ENCODE measurements at regions not wholly inside any gene's neighbourhood (a gene's known extent, or its start where the extent isn't known, plus 50 kb on each side); places are given as distances from the start of the nearest gene placed in this dataset.

DNA sequence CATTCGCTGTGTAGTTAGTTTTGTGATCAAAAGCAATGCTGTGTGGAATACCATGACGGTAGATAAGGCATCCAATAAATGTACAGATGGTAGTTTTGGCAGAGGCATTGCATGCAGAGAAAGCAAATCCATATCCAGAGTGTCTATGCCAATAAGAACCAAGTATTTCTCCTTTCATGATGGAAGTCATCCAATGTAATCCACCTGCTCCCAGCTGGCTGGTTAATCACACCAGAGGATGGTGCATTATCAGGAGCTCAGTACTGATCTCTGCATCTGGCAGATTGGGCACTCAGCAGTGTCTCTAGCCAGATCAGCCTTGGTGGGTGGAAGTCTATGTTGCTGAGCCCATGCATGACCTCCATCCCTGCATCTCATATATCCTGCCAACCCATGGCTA is 677.7 kb upstream of the NECTIN3 start:
- TF ChIP-seq GATA3 (IDR thresholded peaks at IDR 0.05; ENCODE audit: low read depth, low read length) (no peak), GATA2 (IDR thresholded peaks at IDR 0.05; ENCODE audit: low read depth, low read length) (no peak)

DNA sequence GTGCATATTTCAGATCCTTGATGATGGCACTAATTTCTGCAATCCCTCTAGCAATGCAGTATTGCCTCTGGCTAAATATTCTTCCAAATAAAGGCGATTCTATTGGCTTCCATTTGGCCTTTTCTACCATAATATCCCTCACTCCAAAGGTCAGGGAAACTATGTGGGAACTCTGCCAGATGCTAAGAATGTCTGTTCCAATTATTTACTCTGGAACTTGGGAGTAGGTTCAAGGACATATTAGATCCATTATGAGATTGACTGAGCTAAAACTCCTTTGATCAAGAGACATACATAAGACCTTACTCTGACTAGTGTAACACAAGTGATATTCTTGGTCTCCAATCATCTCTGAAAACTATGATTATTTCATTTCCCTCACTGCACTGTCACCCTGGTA is 674.5 kb upstream of the NECTIN3 start:
- no peak for TF ChIP-seq GATA2 (IDR thresholded peaks at IDR 0.05; ENCODE audit: low read depth, low read length)
- no peak for TF ChIP-seq GATA3 (IDR thresholded peaks at IDR 0.05; ENCODE audit: low read depth, low read length)

DNA sequence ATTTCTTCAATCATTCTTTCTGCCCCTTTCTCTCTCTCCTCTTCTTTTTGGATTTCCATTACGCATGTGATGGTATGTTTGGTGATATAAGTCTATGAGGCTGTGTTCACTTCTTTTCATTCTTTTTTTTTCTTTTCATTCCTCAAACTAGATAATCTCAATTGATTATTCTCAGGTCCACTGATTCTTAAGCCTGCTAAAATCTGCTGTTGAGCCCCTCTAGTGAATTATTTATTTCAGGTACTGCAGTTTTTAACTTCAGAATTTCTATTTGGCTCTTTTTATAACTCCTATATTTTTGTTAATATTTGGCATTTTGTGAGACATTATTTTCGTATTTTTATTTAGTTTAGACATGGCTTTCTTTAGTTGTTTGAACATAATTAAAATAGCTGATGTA is 671.3 kb upstream of the NECTIN3 start:
- TF ChIP-seq GATA3 (IDR thresholded peaks at IDR 0.05; ENCODE audit: low read depth, low read length) (no peak), GATA2 (IDR thresholded peaks at IDR 0.05; ENCODE audit: low read depth, low read length) (no peak)

DNA sequence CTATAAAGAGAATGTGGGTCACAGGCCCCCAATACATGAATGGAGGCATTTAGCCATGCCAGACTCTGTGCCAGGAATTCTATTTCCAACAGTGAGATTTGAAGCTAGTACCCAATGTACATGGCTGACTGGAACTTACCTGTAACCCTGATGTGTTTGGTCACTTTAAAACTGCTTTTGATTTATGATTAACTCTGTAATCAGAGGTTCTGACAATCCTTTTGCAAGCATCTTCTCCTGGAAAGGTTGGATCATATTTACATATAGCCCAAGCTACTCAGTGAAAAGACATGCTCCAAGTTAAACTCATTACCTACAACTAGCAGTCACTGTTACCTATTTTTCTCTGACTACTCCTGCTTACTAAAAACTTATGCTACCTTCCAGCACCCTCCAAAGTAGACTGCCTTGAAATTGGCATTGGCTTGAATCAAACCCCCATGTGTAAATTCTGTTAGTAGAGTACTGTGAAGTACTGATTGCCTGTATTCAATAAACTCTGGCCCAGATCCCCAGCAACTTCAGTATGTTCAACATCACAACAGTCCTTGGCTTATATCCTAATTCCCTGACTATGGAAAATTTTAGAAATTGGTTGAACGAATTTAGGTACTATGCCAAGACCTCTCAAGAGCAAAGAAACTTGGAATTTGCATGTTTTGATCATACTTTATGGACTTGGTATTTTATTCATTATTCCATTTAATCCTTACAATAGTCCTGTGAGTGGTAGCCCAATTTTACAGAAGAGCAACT is 665.6 kb upstream of the NECTIN3 start:
- no peak for TF ChIP-seq GATA2 (IDR thresholded peaks at IDR 0.05; ENCODE audit: low read depth, low read length)
- no peak for TF ChIP-seq GATA3 (IDR thresholded peaks at IDR 0.05; ENCODE audit: low read depth, low read length)

DNA sequence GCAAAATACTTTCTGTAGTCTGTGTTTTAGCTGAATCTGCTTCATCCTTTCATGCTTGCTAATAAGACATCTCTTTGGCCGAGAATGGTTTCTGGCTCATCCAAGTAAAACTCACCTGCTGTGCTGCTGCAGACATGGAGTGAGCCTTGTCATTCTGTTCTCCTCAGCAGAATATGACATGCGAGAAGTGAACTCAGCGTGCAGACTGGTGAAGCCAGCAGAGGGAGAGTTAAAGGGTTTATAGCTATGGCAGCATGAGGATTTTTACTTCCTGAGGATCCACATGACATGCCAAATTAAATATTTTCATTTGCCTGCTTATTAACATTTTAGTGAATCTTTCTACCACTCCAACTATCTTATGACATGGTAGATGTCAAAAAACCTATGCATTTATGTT is 658.4 kb upstream of the NECTIN3 start:
- no peak for TF ChIP-seq GATA2 (IDR thresholded peaks at IDR 0.05; ENCODE audit: low read depth, low read length)
- no peak for TF ChIP-seq GATA3 (IDR thresholded peaks at IDR 0.05; ENCODE audit: low read depth, low read length)

DNA sequence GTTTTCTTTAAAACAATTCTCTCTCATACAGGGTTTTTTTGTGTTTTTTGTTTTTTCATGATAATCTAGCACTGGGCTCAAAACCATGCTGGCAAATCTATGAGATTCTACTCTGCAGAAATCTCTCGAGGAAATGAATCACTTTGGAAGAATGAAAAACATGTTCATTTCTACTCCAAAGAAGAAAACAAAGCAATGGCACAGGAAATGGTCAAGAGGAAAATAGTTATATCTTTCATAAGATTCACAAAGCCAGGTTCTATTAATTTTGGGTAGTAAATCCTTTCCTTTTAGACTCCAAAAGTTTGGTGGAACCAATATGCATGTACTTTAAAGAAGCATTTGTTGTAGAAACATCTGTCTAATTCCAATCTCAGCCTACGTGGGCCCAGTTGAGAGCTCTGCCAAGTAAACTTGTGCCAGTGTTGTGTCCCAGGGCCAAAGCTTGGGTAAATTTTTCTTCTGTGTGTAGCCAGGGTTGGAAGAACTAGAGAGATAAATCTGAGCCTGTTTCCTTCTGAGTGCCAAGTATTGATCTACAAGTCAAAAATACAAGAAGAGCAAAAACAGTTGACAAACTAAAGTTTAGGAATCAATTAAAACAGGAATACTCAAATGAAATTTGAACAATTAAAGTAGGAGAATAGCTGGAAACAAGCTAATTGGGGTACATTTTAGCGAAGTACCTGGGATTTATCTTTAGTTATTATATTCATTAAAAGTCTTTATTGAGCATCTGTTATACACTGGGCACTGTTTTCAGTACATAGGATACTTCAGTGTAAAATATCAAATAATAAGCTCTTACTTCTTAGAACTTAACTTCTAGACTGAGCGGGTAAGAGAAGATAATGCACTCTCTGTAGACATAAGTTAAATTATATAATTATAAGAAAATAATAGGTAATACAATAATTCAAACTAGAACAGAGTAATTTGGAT is 657.5 kb upstream of the NECTIN3 start:
- TF ChIP-seq GATA2 (IDR thresholded peaks at IDR 0.05; ENCODE audit: low read depth, low read length) (no peak), GATA3 (IDR thresholded peaks at IDR 0.05; ENCODE audit: low read depth, low read length) (no peak)

DNA sequence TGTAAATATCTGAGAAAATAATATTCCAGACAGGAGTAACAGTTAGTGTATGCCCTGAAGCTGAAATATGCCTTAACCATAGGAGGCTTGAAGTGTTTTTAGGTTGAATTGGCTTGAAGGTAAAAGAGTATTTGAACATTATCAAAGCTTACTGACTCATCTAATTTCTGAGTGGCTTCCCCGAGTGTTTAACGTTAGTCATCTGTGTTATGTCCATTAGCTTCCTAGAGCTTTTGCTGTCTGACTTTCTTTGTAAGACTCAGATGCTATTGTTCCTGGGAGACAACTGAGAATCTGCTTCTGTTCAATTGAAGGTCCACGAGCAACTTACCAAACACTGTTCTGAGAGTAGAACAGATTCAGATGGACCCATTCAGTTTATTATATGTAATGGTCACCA is 656.8 kb upstream of the NECTIN3 start:
- no peak for TF ChIP-seq GATA3 (IDR thresholded peaks at IDR 0.05; ENCODE audit: low read depth, low read length)
- no peak for TF ChIP-seq GATA2 (IDR thresholded peaks at IDR 0.05; ENCODE audit: low read depth, low read length)

DNA sequence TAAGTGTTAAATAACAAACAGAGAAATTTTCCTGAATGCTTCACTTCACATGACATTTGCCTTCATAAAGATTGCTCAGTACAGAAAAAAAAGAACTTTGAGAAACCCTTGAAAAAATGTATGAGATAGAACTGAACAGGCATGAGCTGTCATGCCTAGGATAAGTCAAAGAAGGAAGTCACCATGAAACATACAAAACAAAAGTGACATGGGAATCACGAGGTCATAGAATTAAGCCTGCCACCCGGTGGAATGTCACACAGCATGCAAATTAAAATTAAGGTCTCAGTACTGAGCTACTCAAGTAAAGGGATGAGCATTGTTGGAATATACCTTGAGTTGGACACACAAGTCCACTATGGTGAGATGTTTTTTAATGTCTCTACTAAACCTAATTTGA is 652.5 kb upstream of the NECTIN3 start:
- TF ChIP-seq GATA3 (IDR thresholded peaks at IDR 0.05; ENCODE audit: low read depth, low read length) (no peak), GATA2 (IDR thresholded peaks at IDR 0.05; ENCODE audit: low read depth, low read length) (no peak)

DNA sequence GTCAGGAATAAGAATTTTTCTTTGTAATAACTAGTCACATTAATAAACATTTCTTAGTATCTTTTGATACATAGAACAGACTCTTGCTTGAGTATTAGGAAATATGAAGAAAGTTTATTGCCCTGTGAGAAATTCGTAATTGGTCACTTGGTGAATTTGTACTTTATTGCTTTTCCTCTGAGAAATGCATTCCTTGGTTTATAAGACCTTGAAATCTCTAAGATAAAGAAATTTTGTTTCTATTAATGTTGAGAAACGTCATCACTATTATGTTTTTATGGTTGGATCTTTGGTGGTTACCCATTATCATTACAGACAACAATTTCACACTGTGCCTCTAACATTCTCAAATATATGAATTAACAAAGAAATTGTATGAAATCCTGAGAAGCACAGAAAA is 652.0 kb upstream of the NECTIN3 start:
- TF ChIP-seq GATA3 (IDR thresholded peaks at IDR 0.05; ENCODE audit: low read depth, low read length) (no peak), GATA2 (IDR thresholded peaks at IDR 0.05; ENCODE audit: low read depth, low read length) (no peak)

DNA sequence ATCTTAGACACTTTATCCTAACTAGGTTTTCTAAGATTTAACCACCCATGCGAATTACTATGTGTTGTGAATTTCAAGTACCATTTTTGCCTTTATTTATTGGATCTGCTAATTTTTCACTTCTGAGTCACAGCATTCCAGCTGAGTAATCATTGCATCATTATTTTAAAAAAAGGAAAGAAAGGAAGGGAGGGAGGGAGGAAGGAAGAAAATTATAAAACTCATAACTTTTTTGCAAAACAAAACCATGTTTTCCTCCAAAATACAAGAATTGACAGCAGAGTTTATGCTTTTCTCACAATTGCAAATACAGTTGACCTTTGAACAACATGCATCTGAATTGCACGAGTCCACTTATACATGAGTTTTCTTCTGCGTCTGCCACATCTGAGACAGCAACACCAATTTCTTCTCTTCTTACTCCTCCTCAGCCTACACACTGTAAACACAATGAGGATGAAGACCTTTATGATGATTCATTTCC is 651.4 kb upstream of the NECTIN3 start:
- TF ChIP-seq GATA2 (IDR thresholded peaks at IDR 0.05; ENCODE audit: low read depth, low read length) = no peak
- no peak for TF ChIP-seq GATA3 (IDR thresholded peaks at IDR 0.05; ENCODE audit: low read depth, low read length)

DNA sequence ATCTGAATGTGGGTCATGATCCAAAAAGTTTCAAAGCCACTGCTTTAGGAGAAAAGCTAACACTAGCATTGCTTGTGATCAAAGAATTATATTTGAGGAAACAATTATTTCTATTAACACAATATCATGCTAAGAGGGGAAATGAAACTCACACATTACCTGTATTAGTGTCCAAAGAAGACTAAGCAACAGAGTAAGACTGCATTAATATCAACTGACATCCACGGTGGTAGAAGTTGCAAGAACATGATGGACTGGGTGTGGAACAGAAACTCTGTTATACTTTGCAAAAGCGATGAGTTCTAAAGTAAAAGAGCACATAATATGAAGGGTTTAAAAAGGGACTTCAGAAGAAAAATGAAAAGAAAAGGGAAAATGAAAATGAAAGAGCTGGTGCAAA is 648.3 kb upstream of the NECTIN3 start:
- TF ChIP-seq GATA2 (IDR thresholded peaks at IDR 0.05; ENCODE audit: low read depth, low read length) (no peak), GATA3 (IDR thresholded peaks at IDR 0.05; ENCODE audit: low read depth, low read length) (no peak)

DNA sequence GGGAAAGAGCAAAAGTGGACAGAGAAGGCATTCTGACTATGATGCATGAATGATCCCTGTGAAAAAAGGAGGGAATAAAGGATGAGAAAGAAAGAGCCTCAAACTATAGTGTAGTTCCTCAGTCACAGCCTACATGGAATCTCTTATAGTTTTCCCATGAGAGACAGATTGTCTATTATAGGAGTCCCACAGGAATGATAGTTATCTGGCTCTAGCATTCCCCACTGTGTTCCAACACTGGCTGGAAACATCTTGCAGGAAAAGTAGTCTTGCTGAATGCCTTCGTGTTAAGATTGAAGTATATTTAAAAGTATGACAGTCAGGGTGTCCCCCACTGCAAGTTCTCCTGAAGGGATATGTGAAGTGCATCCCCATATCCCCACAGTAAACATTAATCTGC is 641.5 kb upstream of the NECTIN3 start:
- TF ChIP-seq GATA3 (IDR thresholded peaks at IDR 0.05; ENCODE audit: low read depth, low read length) = no peak

DNA sequence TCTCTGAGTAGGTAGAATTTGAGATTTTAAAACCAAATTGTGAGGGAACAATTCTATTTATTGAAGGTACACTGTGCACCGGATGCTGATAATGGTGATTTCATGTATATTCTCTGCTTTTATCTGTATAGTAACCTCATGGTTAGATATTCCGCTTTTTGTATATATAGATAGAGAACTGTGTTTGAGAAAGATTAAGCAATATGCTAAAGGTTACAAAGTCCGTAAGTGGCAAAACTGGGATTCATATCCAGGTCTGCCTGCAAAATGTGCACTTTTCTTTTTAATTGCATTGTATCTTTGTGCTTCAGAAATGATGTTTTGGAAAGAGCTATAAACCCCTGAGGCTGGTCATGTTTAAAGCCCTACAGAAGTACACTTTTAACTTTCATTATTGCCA is 635.4 kb upstream of the NECTIN3 start:
- TF ChIP-seq GATA3 (IDR thresholded peaks at IDR 0.05; ENCODE audit: low read depth, low read length) (no peak), GATA2 (IDR thresholded peaks at IDR 0.05; ENCODE audit: low read depth, low read length) (no peak)

DNA sequence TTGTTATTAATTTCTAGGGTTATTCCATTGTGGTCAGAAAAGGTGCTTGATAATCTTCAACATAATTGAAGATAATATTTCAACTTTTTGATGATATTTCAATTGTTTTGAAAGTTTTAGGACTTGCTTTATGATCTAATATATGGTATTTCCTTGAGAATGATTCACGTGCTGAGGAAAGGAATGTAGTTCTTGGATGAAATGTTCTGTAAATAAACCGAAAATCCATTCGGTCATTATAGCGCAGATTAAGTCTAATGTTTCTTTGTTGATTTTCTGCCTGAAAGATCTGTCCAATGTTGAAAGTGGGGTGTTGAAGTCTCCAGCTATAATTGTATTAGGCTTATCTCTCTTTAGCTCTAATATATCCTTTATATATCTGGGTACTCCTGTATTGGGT is 617.5 kb upstream of the NECTIN3 start:
- no peak for TF ChIP-seq GATA3 (IDR thresholded peaks at IDR 0.05; ENCODE audit: low read depth, low read length)
- no peak for TF ChIP-seq GATA2 (IDR thresholded peaks at IDR 0.05; ENCODE audit: low read depth, low read length)

DNA sequence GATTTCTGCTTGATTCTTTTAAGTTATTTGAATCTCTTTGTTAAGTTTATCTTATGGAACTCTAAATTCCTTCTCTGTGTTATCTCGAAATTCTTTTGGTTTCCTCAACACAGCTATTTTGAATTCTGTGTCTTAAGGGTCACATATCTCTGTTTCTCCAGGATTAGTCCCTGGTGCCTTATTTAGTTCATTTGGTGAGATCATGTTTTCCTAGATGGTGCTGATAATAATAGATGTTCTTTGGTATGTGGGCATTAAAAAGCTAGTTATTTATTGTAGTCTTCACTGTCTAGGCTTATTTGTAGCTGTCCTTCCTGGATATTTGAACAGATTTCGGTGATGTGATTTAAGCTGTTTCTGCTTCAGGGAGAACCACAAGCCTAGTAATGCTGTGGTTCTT is 615.6 kb upstream of the NECTIN3 start:
- TF ChIP-seq GATA3 (IDR thresholded peaks at IDR 0.05; ENCODE audit: low read depth, low read length) (no peak), GATA2 (IDR thresholded peaks at IDR 0.05; ENCODE audit: low read depth, low read length) (no peak)

Data from SH-SY5Y (cell line).